MM.1S (cell line): ENCODE measurements at regions not wholly inside any gene's neighbourhood (a gene's known extent, or its start where the extent isn't known, plus 50 kb on each side); places are given as distances from the start of the nearest gene placed in this dataset.

Source experiments
- CTCF ChIP-seq: fragments of 300-600 bp; sonication (generic); IDR thresholded peaks from 2 replicates; pipeline ENCODE4 v1.5.1; 2016; ENCODE audit warnings: antibody characterized with exemption, low read length, mixed read lengths
- EZH2 ChIP-seq: fragments of 300-600 bp; sonication (generic); optimal IDR thresholded peaks from 2 replicates; pipeline ENCODE3; 2017; ENCODE audit warnings: low read depth, mild to moderate bottlenecking, antibody characterized with exemption, low read length, mixed read lengths

- TF ChIP-seq CTCF = no peak
- no peak for TF ChIP-seq EZH2
Measured at GRCh38 chr13:55632402-55632801, 1508.3 kb upstream of the PRR20A start.
